Stimulated activated CD8-positive, alpha-beta memory T cell treated with anti-CD3 and anti-CD28 coated beads, Interleukin-4, amount 100 ng/mL, for 48 hours (primary cell): ENCODE measurements at regions not wholly inside any gene's neighbourhood (a gene's known extent, or its start where the extent isn't known, plus 50 kb on each side); places are given as distances from the start of the nearest gene placed in this dataset.

Experiments
- DNase-seq: peaks from one replicate; pipeline ENCODE4 v3.0.0-alpha.2; 2020

DNA sequence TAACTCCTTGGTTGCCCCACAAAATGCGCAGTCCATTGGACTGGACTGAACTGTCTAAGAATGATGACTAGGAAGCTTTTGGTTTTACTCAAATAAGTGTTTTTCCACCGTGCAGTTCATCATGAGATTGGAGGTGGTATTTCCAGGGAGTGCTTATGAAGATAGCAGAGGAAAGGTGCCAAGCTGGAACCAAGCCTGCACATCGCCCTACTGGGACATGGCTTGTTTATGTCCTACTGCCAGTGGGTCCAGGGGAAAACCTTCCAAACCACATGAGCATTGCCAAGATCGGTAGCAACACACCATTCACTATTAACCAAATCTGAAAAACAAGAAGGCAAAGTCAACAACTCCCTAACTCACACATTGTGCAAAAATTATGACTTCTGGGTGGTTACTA lies 54.7 kb upstream of the DSCAM start:
- DNase-seq: no peak

DNA sequence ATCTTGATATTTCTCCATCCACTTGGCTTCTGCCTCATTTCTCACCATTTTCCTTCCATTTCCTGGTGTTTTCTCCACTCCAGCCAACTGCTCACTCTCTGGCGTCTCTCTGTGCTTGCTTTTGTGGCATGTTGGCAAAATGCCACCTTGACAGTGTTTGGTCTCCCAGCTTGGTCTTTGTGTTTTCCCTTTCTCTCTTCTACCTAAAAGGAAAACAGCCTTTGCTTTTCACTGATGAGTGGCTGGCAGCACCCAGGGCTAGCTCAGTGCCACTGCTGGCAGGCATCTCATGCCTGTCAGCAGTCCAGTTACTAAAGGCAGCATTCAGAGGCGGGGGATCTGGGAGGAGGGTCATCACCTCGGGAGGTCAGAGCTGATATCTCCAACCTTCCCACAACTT lies 55.3 kb upstream of the DSCAM start:
- DNase-seq: no peak

DNA sequence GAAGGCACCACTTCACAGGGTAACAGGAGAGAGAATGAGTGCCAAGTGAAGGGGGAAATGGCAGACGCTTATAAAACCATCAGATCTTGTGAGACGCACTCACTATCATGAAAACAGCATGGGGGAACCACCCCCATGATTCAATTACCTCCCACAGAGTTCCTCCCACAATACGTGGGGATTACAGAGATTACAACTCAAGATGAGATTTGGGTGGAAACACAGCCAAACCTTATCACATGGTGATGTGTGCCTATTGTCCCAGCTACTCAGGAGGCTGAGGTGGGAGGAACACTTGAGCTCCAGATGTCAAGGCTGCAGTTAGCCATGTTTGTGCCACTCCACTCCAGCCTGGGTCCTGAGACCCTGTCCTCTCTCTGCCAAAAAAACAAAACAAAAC lies 56.0 kb upstream of the DSCAM start:
- no peak for DNase-seq

DNA sequence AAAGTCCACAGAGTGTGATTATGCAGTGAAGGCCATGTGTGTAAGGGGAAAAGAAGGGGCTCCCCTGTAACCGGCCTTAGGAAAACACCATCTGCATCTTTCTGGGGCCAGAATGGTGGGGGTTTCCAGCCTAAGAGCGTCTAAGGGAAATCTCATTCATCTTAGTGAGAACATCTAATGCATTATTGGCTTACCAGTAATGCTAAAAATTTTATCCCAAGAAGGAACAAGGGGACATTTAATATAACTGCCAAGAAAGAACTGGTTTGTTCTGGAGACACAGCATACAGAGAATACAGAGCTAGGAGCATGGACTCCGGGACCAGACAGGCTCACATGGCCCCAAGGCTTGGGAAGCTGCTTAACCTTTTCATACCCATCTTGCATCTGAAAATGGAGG lies 58.3 kb upstream of the DSCAM start:
- no peak for DNase-seq

- DNase-seq: no peak
Observed at GRCh38 chr21:40912375-40912774, 65.4 kb upstream of the DSCAM start.

DNA sequence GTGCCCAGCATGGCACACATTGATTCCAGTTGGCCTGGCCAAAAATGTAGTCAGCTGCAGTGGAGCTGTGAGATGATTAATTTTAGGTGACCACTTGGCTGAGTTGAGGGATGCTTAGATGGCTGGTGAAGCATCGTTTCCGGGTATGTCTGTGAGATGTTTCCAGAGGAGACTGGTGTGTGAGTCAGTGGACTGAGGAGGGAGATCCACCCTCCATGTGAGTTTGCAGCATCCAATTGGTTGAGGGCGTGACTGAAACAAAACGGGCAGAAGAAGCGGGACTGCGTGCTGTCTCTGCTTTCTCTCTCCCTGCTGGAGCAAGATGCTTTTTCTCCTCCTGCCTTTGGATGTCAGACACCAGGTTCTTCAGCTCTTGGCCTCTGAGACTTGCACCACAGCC lies 68.2 kb upstream of the DSCAM start:
- no peak for DNase-seq

DNA sequence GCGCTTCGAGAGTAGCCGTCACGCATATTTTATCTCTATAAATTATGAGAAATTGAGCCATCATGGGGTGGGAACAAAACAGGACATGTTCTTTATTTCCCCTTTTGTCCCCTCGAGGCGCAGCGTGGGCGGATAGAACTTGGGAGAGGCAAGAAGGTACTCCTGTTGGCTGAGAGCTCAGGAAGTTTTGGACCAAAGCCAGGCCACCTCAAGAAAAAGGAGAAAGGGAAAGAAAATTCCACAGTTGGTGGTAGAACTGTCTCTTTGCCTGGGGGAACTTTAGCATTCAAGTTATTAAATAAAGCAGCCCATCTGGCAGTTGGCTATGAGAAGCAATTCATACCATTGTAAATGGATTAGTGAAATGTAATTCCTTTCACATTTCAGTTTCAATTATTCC lies 76.4 kb upstream of the DSCAM start:
- no peak for DNase-seq

DNA sequence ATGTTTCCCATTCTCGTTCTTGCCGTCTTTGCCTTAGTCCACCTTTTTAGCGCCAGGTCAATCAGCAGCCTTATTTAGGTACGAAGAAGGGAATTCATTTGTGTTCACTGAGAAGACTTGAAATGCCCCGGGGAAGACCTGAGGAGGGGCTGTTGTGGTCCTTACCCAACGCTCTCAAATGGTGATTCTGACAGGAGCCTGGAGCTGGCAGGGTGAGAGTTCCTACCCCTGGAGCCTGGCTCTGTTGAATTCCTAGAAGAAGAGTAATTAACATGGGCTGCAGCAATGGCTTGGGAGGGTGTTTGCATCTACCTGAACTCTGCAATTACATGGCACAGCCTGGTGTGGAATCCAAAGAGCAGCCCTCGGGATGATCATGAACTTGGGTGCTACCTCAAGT lies 76.9 kb upstream of the DSCAM start:
- DNase-seq: no peak

DNA sequence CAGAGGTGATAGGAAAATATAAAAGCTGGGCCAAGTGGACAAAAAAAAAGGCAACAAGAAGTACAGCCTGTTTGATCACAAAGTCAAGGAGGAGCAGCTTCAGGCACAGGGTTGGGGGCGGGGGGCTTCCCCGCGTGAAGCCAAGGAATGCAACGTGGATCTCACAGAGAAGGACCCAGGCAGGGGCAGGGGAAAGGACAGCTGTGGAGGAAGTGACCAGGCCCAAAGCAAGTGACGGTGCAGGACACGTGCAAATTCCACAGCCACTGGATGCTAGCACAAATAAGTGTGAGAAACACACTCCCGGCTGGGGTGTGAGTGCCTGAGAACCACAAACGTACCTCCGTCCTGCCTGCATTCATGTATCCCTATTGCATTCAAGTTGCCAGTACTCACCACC lies 77.7 kb upstream of the DSCAM start:
- DNase-seq: no peak

DNA sequence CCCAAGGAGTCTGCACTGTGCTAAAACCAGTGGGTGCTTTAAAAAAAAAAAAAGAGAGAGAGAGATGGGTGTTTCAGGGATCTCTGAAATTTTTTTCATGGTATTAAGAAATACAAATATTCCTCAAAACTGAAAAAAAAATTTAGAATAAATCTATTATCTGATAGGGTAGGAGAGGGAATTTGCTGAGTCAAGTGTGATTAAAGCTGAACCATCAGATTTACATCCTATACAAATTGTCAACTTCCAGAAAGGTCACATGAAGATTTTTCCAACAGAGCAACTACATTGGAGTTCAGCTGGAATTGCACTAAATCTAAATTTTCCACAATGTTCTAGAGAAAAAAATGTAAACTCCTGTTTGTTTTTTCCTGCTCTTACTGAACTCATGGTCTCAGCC lies 79.3 kb upstream of the DSCAM start:
- DNase-seq: no peak

GRCh38 chr21:40929833-40930232 lies 82.9 kb upstream of the DSCAM start:
- no peak for DNase-seq

- no peak for DNase-seq
Observed at GRCh38 chr21:40931197-40931596, 84.2 kb upstream of the DSCAM start.

GRCh38 chr21:40936178-40936577 lies 89.2 kb upstream of the DSCAM start:
- DNase-seq: no peak

DNA sequence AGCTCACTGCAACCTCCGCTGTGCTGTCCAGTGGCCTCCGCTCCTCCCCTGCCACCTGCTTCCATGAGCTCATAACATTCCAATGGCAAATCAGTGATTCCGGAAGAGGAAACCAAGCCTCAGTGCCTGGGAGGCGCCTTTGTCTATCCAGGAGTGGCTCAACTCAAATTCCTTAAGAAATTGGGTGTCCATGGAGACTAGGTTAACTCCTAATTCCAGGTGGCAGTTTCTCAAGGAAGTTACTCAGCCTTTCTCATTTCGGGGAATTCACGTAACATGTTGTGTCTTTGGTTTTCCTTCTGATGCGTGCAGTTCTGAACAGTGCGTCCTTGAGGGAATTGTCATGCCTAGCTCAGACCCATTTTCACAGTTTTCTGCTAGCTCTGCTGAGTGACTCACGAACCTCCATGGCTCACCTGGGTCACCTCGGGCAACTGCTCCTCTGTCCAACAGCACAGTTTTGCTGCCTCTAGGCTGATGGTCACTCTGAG lies 89.9 kb upstream of the DSCAM start:
- DNase-seq: no peak

DNA sequence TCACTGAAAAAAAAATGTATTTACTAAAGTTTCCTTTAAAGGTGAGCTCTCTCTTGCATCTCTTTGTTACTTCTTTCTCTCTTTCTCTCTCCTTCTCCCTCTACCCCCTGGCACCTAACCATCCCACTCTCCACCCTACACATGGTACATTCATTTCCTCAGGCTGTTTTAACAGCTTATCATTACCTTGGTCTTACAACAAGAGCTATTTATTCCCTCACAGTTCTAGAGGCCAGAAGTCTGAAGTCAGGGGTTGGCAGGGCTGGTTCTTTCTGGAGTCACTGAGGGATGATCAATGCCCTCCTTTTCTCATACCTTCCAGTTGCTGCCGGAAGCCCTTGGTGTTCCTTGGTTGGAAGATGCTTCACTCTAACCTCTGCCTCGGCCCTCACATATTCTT lies 91.1 kb upstream of the DSCAM start:
- no peak for DNase-seq

- DNase-seq: no peak
Observed at GRCh38 chr21:40938611-40939010, 91.7 kb upstream of the DSCAM start.

DNA sequence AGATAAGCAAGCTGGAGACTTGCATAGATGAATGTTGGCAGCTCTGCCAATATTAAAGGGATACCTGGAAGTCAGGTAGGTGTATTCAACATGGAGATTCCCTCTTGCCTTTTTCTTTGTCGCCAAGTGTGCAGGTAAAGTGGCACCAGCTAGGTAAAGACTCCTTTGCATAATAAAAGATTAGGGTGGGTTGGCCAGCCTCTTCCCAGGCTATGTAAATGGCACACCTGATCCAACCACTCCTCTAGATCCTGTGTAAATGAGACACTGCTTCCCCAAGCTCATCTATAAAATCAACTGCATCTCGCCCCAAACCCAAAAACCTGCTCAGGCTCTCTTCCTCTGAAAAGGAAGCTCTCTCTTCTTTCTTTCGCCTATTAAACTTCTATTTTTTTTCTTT lies 100.8 kb upstream of the DSCAM start:
- no peak for DNase-seq

GRCh38 chr21:40950970-40951369 lies 104.0 kb upstream of the DSCAM start:
- no peak for DNase-seq

GRCh38 chr21:40952551-40953323 lies 105.8 kb upstream of the DSCAM start:
- no peak for DNase-seq

DNA sequence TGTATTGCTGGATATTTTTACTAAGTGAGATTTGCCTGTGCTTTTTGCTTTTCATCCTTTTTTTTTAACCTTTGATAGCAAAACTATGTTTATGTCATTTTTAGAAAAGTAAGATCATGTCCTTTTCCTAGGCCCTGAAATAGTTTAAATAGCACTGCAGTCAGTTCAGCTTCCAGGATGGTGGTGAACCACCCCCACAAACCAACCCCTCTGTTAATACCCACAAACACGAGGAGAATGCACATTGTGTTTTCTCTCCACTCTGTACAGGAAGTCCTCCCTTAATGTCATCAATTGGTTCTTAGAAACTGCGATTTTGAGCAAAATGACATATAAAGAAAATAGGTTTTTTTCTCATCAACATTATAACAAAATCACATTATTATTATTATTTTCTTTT lies 117.7 kb upstream of the DSCAM start:
- DNase-seq: no peak

GRCh38 chr21:40967771-40968170 lies 120.8 kb upstream of the DSCAM start:
- DNase-seq: no peak

GRCh38 chr21:40972151-40972550 lies 125.2 kb upstream of the DSCAM start:
- DNase-seq: no peak

- no peak for DNase-seq
Observed at GRCh38 chr21:40976198-40977109, 129.5 kb upstream of the DSCAM start.

- no peak for DNase-seq
Observed at GRCh38 chr21:40985370-40985769, 138.4 kb upstream of the DSCAM start.
